ENCODE measurements at regions not wholly inside any gene's neighbourhood (a gene's known extent, or its start where the extent isn't known, plus 50 kb on each side); places are given as distances from the start of the nearest gene placed in this dataset.

GRCh38 chr10:125554753-125555152 is 128.2 kb downstream of the TEX36 start:
- no peak overlapping the region for H3K4me3 ChIP-seq (ENCODE audit: low read length, poor library complexity, severe bottlenecking)
- peaks cover 10% of the 10 kb centered on the region; the same call in 1 of the 2 replicates for H3K9me3 ChIP-seq (ENCODE audit: insufficient read depth, low read depth, low read length)

GRCh38 chr10:125554016-125554703 is 128.8 kb downstream of the TEX36 start:
- no peak overlapping the region for H3K4me2 ChIP-seq (ENCODE audit: low read depth, low read length, poor library complexity, severe bottlenecking)
- no peaks in the 10 kb centered on the region for H4K20me1 ChIP-seq (ENCODE audit: insufficient read depth, low read length, poor library complexity, severe bottlenecking)
- no peaks in the 10 kb centered on the region for H3K79me2 ChIP-seq (ENCODE audit: insufficient read depth, low read length)
- H3K9me3 ChIP-seq (ENCODE audit: insufficient read depth, low read depth, low read length), result peaks cover 10% of the 10 kb centered on the region; the same call in 1 of the 2 replicates
- H3K4me1 ChIP-seq (ENCODE audit: insufficient read depth, low read length, poor library complexity, severe bottlenecking), result no peaks in the 10 kb centered on the region
- no peaks in the 10 kb centered on the region for H3K9me2 ChIP-seq (replicated peaks; ENCODE audit: low read depth, low read length)
- H2AFZ ChIP-seq (ENCODE audit: low read length), result no peak overlapping the region
- no peak for TF ChIP-seq EZH2phosphoT487 (IDR thresholded peaks at IDR 0.05; ENCODE audit: borderline replicate concordance)
- TF ChIP-seq CTCF (conservative IDR thresholded peaks at IDR 0.05; ENCODE audit: low read length), result no peak
- no peak overlapping the region for H3K9ac ChIP-seq (ENCODE audit: low read depth, low read length, poor library complexity, severe bottlenecking)
- H3F3A ChIP-seq (ENCODE audit: low read depth), result no peaks in the 10 kb centered on the region
- H3K4me3 ChIP-seq (ENCODE audit: low read length, poor library complexity, severe bottlenecking), result no peak overlapping the region
- no peaks in the 10 kb centered on the region for H3K27me3 ChIP-seq (ENCODE audit: insufficient read depth, low read length, poor library complexity, severe bottlenecking)
- no peaks in the 10 kb centered on the region for H3K36me3 ChIP-seq (ENCODE audit: insufficient read depth, low read length)

More at GRCh38 chr10:125554753-125555152, 128.2 kb downstream of the TEX36 start:
- no peaks in the 10 kb centered on the region for H3F3A ChIP-seq (ENCODE audit: low read depth)
- H4K20me1 ChIP-seq (ENCODE audit: insufficient read depth, low read length, poor library complexity, severe bottlenecking), result no peaks in the 10 kb centered on the region
- no peak overlapping the region for H3K9ac ChIP-seq (ENCODE audit: low read depth, low read length, poor library complexity, severe bottlenecking)
- H3K36me3 ChIP-seq (ENCODE audit: insufficient read depth, low read length), result no peaks in the 10 kb centered on the region
- H3K27me3 ChIP-seq (ENCODE audit: insufficient read depth, low read length, poor library complexity, severe bottlenecking), result no peaks in the 10 kb centered on the region
- H3K4me1 ChIP-seq (ENCODE audit: insufficient read depth, low read length, poor library complexity, severe bottlenecking), result no peaks in the 10 kb centered on the region
- no peak overlapping the region for H2AFZ ChIP-seq (ENCODE audit: low read length)
- no peaks in the 10 kb centered on the region for H3K9me2 ChIP-seq (replicated peaks; ENCODE audit: low read depth, low read length)
- no peak for TF ChIP-seq CTCF (conservative IDR thresholded peaks at IDR 0.05; ENCODE audit: low read length)
- H3K4me2 ChIP-seq (ENCODE audit: low read depth, low read length, poor library complexity, severe bottlenecking), result no peak overlapping the region
- H3K79me2 ChIP-seq (ENCODE audit: insufficient read depth, low read length), result no peaks in the 10 kb centered on the region

- Histone ChIP-seq H3K9ac (ENCODE audit: low read depth, low read length, poor library complexity, severe bottlenecking) (no peak overlapping the region), H3K9me3 (ENCODE audit: insufficient read depth, low read depth, low read length) (peaks cover 10% of the 10 kb centered on the region; the same call in 1 of the 2 replicates), H4K20me1 (ENCODE audit: insufficient read depth, low read length, poor library complexity, severe bottlenecking) (no peaks in the 10 kb centered on the region), H3K36me3 (ENCODE audit: insufficient read depth, low read length) (no peaks in the 10 kb centered on the region), H2AFZ (ENCODE audit: low read length) (no peak overlapping the region), H3K4me3 (ENCODE audit: low read length, poor library complexity, severe bottlenecking) (no peak overlapping the region), H3K79me2 (ENCODE audit: insufficient read depth, low read length) (no peaks in the 10 kb centered on the region), H3K4me1 (ENCODE audit: insufficient read depth, low read length, poor library complexity, severe bottlenecking) (no peaks in the 10 kb centered on the region), H3F3A (ENCODE audit: low read depth) (no peaks in the 10 kb centered on the region), H3K4me2 (ENCODE audit: low read depth, low read length, poor library complexity, severe bottlenecking) (no peak overlapping the region), H3K9me2 (replicated peaks; ENCODE audit: low read depth, low read length) (no peaks in the 10 kb centered on the region), H3K27me3 (ENCODE audit: insufficient read depth, low read length, poor library complexity, severe bottlenecking) (no peaks in the 10 kb centered on the region)
- TF ChIP-seq CTCF (conservative IDR thresholded peaks at IDR 0.05; ENCODE audit: low read length) (no peak), EZH2phosphoT487 (IDR thresholded peaks at IDR 0.05; ENCODE audit: borderline replicate concordance) (no peak)
Observed at GRCh38 chr10:125553091-125553490, 129.9 kb downstream of the TEX36 start.
